MM.1S (cell line): ENCODE measurements at regions not wholly inside any gene's neighbourhood (a gene's known extent, or its start where the extent isn't known, plus 50 kb on each side); places are given as distances from the start of the nearest gene placed in this dataset.

Source experiments
- DNase-seq: peaks from one replicate; pipeline ENCODE4 v3.0.0-alpha.2; 2015
- H2AFZ ChIP-seq: fragments of 300-600 bp; sonication (generic); 2 replicates; pipeline ENCODE4 v1.6.0; 2016; ENCODE audit warnings: antibody characterized with exemption, low read length
- H3F3A ChIP-seq: fragments of 300-600 bp; sonication (generic); 2 replicates; pipeline ENCODE4 v1.6.1; 2016; ENCODE audit warnings: mild to moderate bottlenecking, antibody characterized with exemption, low read length, moderate library complexity, mixed read lengths; ENCODE audit not compliant: insufficient read depth
- H3K27ac ChIP-seq: fragments of 300-600 bp; sonication (generic); 2 replicates; pipeline ENCODE4 v1.5.1; 2016; ENCODE audit warnings: mild to moderate bottlenecking, low read length
- H3K27me3 ChIP-seq: fragments of 300-600 bp; sonication (generic); replicated peaks from 2 replicates; pipeline ENCODE4 v1.6.0; 2016; ENCODE audit warnings: low read length; ENCODE audit not compliant: insufficient read depth
- H3K36me3 ChIP-seq: fragments of 300-600 bp; sonication (generic); replicated peaks from 2 replicates; pipeline ENCODE4 v1.6.1; 2016; ENCODE audit warnings: mild to moderate bottlenecking, low read length, mixed read lengths; ENCODE audit not compliant: insufficient read depth
- H3K4me1 ChIP-seq: fragments of 300-600 bp; sonication (generic); 2 replicates; pipeline ENCODE4 v1.6.1; 2016; ENCODE audit warnings: low read length, mixed read lengths
- H3K4me2 ChIP-seq: fragments of 300-600 bp; sonication (generic); 2 replicates; pipeline ENCODE4 v1.6.0; 2016; ENCODE audit warnings: low read depth, low read length
- H3K4me3 ChIP-seq: fragments of 300-600 bp; sonication (generic); 2 replicates; pipeline ENCODE4 v1.5.1; 2016; ENCODE audit warnings: low read length, mixed read lengths
- H3K79me2 ChIP-seq: fragments of 300-600 bp; sonication (generic); 2 replicates; pipeline ENCODE4 v1.6.1; 2016; ENCODE audit warnings: mixed run types, low read length, mixed read lengths
- H3K9ac ChIP-seq: fragments of 300-600 bp; sonication (generic); 2 replicates; pipeline ENCODE4 v1.6.1; 2016; ENCODE audit warnings: low read length, mixed read lengths
- H3K9me2 ChIP-seq: fragments of 300-600 bp; sonication (generic); replicated peaks from 2 replicates; pipeline ENCODE4 v1.6.1; 2016; ENCODE audit warnings: mild to moderate bottlenecking, low read length, mixed read lengths; ENCODE audit not compliant: insufficient read depth
- H3K9me3 ChIP-seq: fragments of 300-600 bp; sonication (generic); replicated peaks from 2 replicates; pipeline ENCODE4 v1.6.1; 2016; ENCODE audit warnings: mild to moderate bottlenecking, low read length, mixed read lengths; ENCODE audit not compliant: insufficient read depth
- H4K20me1 ChIP-seq: fragments of 300-600 bp; sonication (generic); 2 replicates; pipeline ENCODE4 v1.6.1; 2016; ENCODE audit warnings: mild to moderate bottlenecking, low read length, moderate library complexity, mixed read lengths; ENCODE audit not compliant: insufficient read depth
- EZH2 ChIP-seq: fragments of 300-600 bp; sonication (generic); optimal IDR thresholded peaks from 2 replicates; pipeline ENCODE3; 2017; ENCODE audit warnings: low read depth, mild to moderate bottlenecking, antibody characterized with exemption, low read length, mixed read lengths
- EZH2phosphoT487 ChIP-seq: fragments of 300-600 bp; sonication (generic); IDR thresholded peaks from 2 replicates; pipeline ENCODE4 v1.6.1; 2018; ENCODE audit warnings: antibody characterized with exemption, low read length
- TF ChIP-seq, protein P1 (sequence below): fragments of 300-600 bp; sonication (generic); IDR thresholded peaks from 2 replicates; pipeline ENCODE4 v1.5.1; 2016; ENCODE audit warnings: antibody characterized with exemption, low read length, mixed read lengths

DNA sequence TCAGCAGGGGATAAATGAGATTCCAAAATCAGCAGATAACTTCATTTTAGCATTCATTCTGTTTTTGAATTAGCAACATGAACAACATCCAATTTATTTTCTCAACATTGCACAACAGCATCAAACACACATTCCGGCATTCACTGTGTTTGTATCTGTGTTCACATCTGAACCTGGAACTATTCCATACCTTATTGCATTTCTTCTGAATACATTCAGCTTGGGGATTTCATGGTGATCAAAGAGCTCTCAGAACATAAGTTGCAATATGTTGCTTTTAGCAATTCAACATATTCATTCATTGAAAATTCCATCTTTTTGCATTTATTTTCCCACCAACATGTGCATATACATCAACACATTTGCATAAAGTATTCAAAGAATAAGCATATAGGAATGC is 1431.7 kb upstream of the PIK3C3 start:
- no peak overlapping the region for H3K4me3 ChIP-seq
- no peaks in the 10 kb centered on the region for H3K79me2 ChIP-seq
- no peaks in the 10 kb centered on the region for H3K9me2 ChIP-seq
- H3K9me3 ChIP-seq: no peaks in the 10 kb centered on the region
- TF ChIP-seq EZH2 (no peak), EZH2phosphoT487 (no peak)
- TF ChIP-seq, protein P1, sequence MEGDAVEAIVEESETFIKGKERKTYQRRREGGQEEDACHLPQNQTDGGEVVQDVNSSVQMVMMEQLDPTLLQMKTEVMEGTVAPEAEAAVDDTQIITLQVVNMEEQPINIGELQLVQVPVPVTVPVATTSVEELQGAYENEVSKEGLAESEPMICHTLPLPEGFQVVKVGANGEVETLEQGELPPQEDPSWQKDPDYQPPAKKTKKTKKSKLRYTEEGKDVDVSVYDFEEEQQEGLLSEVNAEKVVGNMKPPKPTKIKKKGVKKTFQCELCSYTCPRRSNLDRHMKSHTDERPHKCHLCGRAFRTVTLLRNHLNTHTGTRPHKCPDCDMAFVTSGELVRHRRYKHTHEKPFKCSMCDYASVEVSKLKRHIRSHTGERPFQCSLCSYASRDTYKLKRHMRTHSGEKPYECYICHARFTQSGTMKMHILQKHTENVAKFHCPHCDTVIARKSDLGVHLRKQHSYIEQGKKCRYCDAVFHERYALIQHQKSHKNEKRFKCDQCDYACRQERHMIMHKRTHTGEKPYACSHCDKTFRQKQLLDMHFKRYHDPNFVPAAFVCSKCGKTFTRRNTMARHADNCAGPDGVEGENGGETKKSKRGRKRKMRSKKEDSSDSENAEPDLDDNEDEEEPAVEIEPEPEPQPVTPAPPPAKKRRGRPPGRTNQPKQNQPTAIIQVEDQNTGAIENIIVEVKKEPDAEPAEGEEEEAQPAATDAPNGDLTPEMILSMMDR: no peak
- no peak for DNase-seq
- H3K27me3 ChIP-seq: no peaks in the 10 kb centered on the region
- no peaks in the 10 kb centered on the region; the same call in 1 of the 2 replicates for H4K20me1 ChIP-seq
- no peaks in the 10 kb centered on the region for H3K4me1 ChIP-seq
- no peak overlapping the region for H3K27ac ChIP-seq
- H3K9ac ChIP-seq: no peak overlapping the region
- no peak overlapping the region for H2AFZ ChIP-seq
- H3F3A ChIP-seq: no peaks in the 10 kb centered on the region
- no peak overlapping the region for H3K4me2 ChIP-seq
- no peaks in the 10 kb centered on the region for H3K36me3 ChIP-seq

DNA sequence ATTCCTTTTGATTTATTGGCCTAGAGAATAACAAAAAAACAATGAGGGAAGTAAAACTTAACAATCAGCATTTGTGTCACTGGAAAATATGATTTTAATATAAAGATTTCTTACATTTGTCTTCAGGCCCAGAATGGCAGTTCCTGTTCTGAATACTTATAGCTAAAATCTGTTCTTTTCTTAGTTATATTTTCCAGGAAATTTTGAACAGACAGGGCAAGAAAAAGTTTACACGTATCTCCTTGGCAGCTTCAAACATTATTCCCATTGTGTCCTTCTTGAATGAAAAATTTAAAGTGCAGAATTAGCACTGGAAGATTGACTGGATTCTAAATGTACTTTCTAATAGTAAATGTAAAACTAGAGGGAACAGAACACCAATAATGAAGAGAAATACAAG is 1454.0 kb upstream of the PIK3C3 start:
- Histone ChIP-seq H3K9me2 (no peaks in the 10 kb centered on the region), H2AFZ (no peak overlapping the region), H4K20me1 (no peaks in the 10 kb centered on the region), H3K9me3 (no peaks in the 10 kb centered on the region), H3K27ac (no peak overlapping the region), H3K4me1 (no peaks in the 10 kb centered on the region), H3K4me2 (no peak overlapping the region), H3K4me3 (no peak overlapping the region), H3K79me2 (no peaks in the 10 kb centered on the region), H3K36me3 (no peaks in the 10 kb centered on the region), H3F3A (no peaks in the 10 kb centered on the region), H3K9ac (no peak overlapping the region), H3K27me3 (no peaks in the 10 kb centered on the region)
- TF ChIP-seq, protein P1: no peak
- TF ChIP-seq EZH2: no peak
- TF ChIP-seq EZH2phosphoT487: no peak
- DNase-seq: no peak

DNA sequence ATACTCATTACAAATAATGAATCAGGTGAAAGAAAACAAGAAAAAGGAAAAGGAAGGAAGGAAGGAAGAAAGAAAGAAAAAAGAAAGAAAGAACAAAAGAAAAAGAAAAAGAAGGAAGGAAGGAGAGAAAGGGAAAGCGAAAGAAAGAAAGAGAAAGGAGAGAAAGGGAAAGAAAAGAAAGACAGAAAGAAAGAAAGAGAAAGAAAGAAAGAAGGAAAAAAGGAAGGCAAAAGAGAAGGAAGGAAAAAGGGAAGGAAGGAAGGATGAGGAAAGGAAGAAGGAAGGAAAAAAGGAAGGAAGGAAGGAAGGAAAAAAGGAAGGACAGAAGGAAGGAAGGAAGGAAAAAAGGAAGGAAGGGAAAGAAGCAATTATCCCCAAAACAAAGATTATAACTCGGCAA is 1460.4 kb upstream of the PIK3C3 start:
- Histone ChIP-seq H3K4me1 (no peaks in the 10 kb centered on the region), H3K79me2 (no peaks in the 10 kb centered on the region), H3K9me3 (no peaks in the 10 kb centered on the region), H3K9me2 (no peaks in the 10 kb centered on the region), H3K4me2 (no peak overlapping the region), H3K36me3 (no peaks in the 10 kb centered on the region), H3K27me3 (no peaks in the 10 kb centered on the region), H2AFZ (no peak overlapping the region), H3K4me3 (no peak overlapping the region), H4K20me1 (no peaks in the 10 kb centered on the region), H3F3A (no peaks in the 10 kb centered on the region), H3K27ac (no peak overlapping the region), H3K9ac (no peak overlapping the region)
- TF ChIP-seq, protein P1: no peak
- TF ChIP-seq EZH2 (no peak), EZH2phosphoT487 (no peak)
- DNase-seq: no peak
